Esophagus squamous epithelium (tissue), 4 donors: ENCODE measurements at regions not wholly inside any gene's neighbourhood (a gene's known extent, or its start where the extent isn't known, plus 50 kb on each side); places are given as distances from the start of the nearest gene placed in this dataset.

Experiments used
- CTCF ChIP-seq, 6 experiments: fragments of 450-650 bp in 4 of 6; fragments of 200-600 bp in 2 of 6; sonication (generic) in 2 of 6; IDR thresholded peaks; one replicate each; pipeline ENCODE4 v1.5.1; 2016 to 2019; ENCODE audit warnings: antibody characterized with exemption in 6 of 6, mild to moderate bottlenecking in 4 of 6, moderate library complexity in 4 of 6
- POLR2A ChIP-seq, 4 donors: fragments of 450-650 bp; IDR thresholded peaks; one replicate each; pipeline ENCODE4 v1.6.1; 2017; ENCODE audit warnings: antibody characterized with exemption in 4 of 4, mild to moderate bottlenecking in 4 of 4, moderate library complexity in 3 of 4

GRCh38 chr2:168392797-168393196, 63.3 kb upstream of the CERS6 start:
- TF ChIP-seq CTCF (IDR thresholded peaks at IDR 0.05) (no peak), POLR2A (IDR thresholded peaks at IDR 0.05) (no peak)
